Neutrophil (primary cell): ENCODE measurements at regions not wholly inside any gene's neighbourhood (a gene's known extent, or its start where the extent isn't known, plus 50 kb on each side); places are given as distances from the start of the nearest gene placed in this dataset.

Experiments
- H3K27ac ChIP-seq: fragments of 200-600 bp; sonication (generic); 2 replicates; pipeline ENCODE4 v1.5.1; 2016; ENCODE audit warnings: mild to moderate bottlenecking, moderate library complexity
- H3K27me3 ChIP-seq: fragments of 200-600 bp; sonication (generic); 2 replicates; pipeline ENCODE4 v1.6.0; 2016; ENCODE audit warnings: mild to moderate bottlenecking
- H3K36me3 ChIP-seq: fragments of 200-600 bp; sonication (generic); 2 replicates; pipeline ENCODE4 v1.5.1; 2017
- H3K4me1 ChIP-seq, 2 experiments: fragments of 200-600 bp in 1 of 2; sonication (generic) in 1 of 2; 1 replicate in 1 of 2; 2 replicates in 1 of 2; pipeline versions ENCODE4 v1.5.1 to v1.6.1; 2013 to 2016; ENCODE audit warnings: low read depth in 1 of 2, low read length in 1 of 2, mild to moderate bottlenecking in 1 of 2, moderate library complexity in 1 of 2; ENCODE audit not compliant: control insufficient read depth in 1 of 2, insufficient read depth in 1 of 2
- H3K4me3 ChIP-seq, 2 experiments: fragments of 200-600 bp in 1 of 2; sonication (generic) in 1 of 2; 1 replicate in 1 of 2; 2 replicates in 1 of 2; pipeline ENCODE4 v1.5.1; 2013 to 2016; ENCODE audit warnings: low read depth in 1 of 2, low read length in 1 of 2, mild to moderate bottlenecking in 1 of 2, moderate library complexity in 1 of 2
- H3K9me3 ChIP-seq: fragments of 200-600 bp; sonication (generic); 2 replicates; pipeline ENCODE4 v1.5.1; 2016
- CTCF ChIP-seq: fragments of 200-600 bp; sonication (generic); IDR thresholded peaks from 2 replicates; pipeline ENCODE4 v1.5.1; 2016; ENCODE audit warnings: antibody characterized with exemption

GRCh38 chr3:130266817-130267216, 78.7 kb upstream of the COL6A5 start:
- TF ChIP-seq CTCF: no peak
- H3K27me3 ChIP-seq: peaks cover 4% of the 10 kb centered on the region
- H3K4me1 ChIP-seq: no peaks in the 10 kb centered on the region
- no peak overlapping the region for H3K4me3 ChIP-seq
- H3K36me3 ChIP-seq: no peaks in the 10 kb centered on the region
- H3K9me3 ChIP-seq: no peaks in the 10 kb centered on the region
- H3K27ac ChIP-seq: no peak overlapping the region

DNA sequence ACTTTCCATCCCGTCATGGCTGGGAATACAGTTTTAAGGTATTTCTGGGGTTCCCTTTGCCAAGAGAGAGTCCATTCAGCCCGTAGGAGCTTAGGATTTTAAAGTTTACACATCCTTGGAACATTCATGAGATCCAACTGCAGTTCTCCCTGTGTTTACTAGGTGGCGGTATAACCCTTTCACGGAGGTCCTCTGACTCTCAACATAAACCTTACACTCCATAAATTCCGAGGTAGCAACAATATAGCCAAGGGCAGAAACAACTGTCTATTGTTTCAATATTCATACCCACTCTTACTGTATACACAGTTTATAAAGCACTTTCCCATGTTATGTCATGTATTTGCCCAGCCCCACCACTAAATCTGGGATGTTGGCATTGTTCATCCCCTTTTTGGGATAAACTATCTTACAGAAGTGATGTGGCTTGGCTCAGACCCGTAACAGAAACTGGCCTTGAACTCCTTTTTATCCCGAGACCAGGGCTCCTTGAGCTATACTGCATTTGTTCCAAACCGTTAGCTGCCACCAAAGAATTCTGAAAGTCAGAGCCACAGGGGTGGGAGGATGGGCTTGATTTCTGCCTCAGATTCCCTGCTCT, 69.2 kb upstream of the COL6A5 start:
- Histone ChIP-seq H3K4me1 (no peaks in the 10 kb centered on the region), H3K27ac (no peak overlapping the region), H3K4me3 (no peak overlapping the region), H3K36me3 (no peaks in the 10 kb centered on the region), H3K9me3 (no peaks in the 10 kb centered on the region), H3K27me3 (peaks cover 28% of the 10 kb centered on the region)
- no peak for TF ChIP-seq CTCF

GRCh38 chr3:130288670-130289069, 56.8 kb upstream of the COL6A5 start:
- Histone ChIP-seq H3K27me3 (peaks cover 6% of the 10 kb centered on the region), H3K27ac (no peak overlapping the region), H3K9me3 (no peaks in the 10 kb centered on the region), H3K36me3 (no peaks in the 10 kb centered on the region), H3K4me3 (no peak overlapping the region), H3K4me1 (no peaks in the 10 kb centered on the region)
- TF ChIP-seq CTCF: no peak

DNA sequence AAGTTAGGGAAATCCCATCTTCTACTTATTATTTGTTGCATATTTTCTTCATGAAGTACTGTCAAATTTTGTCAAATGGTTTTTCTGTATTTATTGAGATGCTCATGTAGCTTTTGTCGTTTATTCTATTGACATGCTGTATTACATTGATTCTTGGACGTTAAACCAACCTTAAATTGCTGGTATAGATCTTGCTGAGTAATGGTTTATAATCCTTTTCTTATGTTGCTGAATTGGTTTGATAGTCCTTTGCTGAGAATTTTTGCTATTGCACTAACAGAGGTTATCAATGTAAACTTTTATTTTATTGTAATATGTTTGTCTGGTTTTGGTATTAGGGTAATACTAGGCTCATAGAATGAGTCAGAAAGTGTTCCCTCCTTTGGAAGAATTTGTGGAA, 54.3 kb upstream of the COL6A5 start:
- TF ChIP-seq CTCF: no peak
- Histone ChIP-seq H3K4me3 (no peak overlapping the region), H3K27ac (no peak overlapping the region)

GRCh38 chr3:130293247-130293646, 52.2 kb upstream of the COL6A5 start:
- Histone ChIP-seq H3K27ac (no peak overlapping the region), H3K4me1 (no peaks in the 10 kb centered on the region), H3K36me3 (no peaks in the 10 kb centered on the region), H3K9me3 (no peaks in the 10 kb centered on the region), H3K4me3 (no peak overlapping the region), H3K27me3 (no peaks in the 10 kb centered on the region)
- TF ChIP-seq CTCF: no peak

More for the DNA sequence above, 54.3 kb upstream of the COL6A5 start:
- Histone ChIP-seq H3K9me3 (no peaks in the 10 kb centered on the region), H3K4me1 (no peaks in the 10 kb centered on the region), H3K36me3 (no peaks in the 10 kb centered on the region), H3K27me3 (no peaks in the 10 kb centered on the region)
